ENCODE measurements at regions not wholly inside any gene's neighbourhood (a gene's known extent, or its start where the extent isn't known, plus 50 kb on each side); places are given as distances from the start of the nearest gene placed in this dataset.

- H4K20me1 ChIP-seq (ENCODE audit: insufficient read depth, low read length), result no peaks in the 10 kb centered on the region
- no peak overlapping the region for H3K27ac ChIP-seq (ENCODE audit: extremely low read length, insufficient read depth, low read length)
- no peaks in the 10 kb centered on the region for H3K4me1 ChIP-seq (ENCODE audit: insufficient read depth, low read length)
- intact Hi-C loops (cut with micrococcal nuclease; ENCODE audit: unreplicated experiment), result no loop called here
- no peak overlapping the region for H3K9ac ChIP-seq (ENCODE audit: insufficient read depth, low read depth, low read length)
- no peak overlapping the region for H3K4me3 ChIP-seq (replicated peaks in 1 of 3; ENCODE audit: insufficient read depth in 1 of 3, low read depth in 2 of 3, low read length in 3 of 3)
- FAIRE-seq (no peak), ATAC-seq (no peak), DNase-seq (ENCODE audit: low spot score) (no peak)
- H3K27me3 ChIP-seq (ENCODE audit: control insufficient read depth in 1 of 2, insufficient read depth in 2 of 2, low read length in 2 of 2), result no peaks in the 10 kb centered on the region
- no peaks in the 10 kb centered on the region for H3K9me3 ChIP-seq (ENCODE audit: low read length)
- H3K36me3 ChIP-seq (replicated peaks in 1 of 2; ENCODE audit: control insufficient read depth in 1 of 2, insufficient read depth in 2 of 2, low read length in 2 of 2), result no peaks in the 10 kb centered on the region
- BruUV-seq (replicated peaks), result no TSS peak
- no peak overlapping the region for H3K4me2 ChIP-seq (ENCODE audit: low read depth, low read length)
- no peak overlapping the region for H2AFZ ChIP-seq (ENCODE audit: low read length)
- POLR2A ChIA-PET, result no interaction called here
- CTCF ChIA-PET (ENCODE audit: low intra/inter-chr PET ratio, low total read pairs), result no interaction called here
- no peaks in the 10 kb centered on the region for H3K79me2 ChIP-seq (ENCODE audit: insufficient read depth, low read length)
- in situ Hi-C loops (cut with HindIII; ENCODE audit: extremely low pct_ligation_motif_present, low pct_unique_long_range_greater_than_20kb), result no loop called here
- TF ChIP-seq KLF16 (CRISPR knock-in tag; IDR thresholded peaks at IDR 0.05) (no peak), DRAP1 (CRISPR knock-in tag; IDR thresholded peaks at IDR 0.05) (no peak), SP2 (CRISPR knock-in tag; IDR thresholded peaks at IDR 0.05) (no peak), ZZZ3 (CRISPR knock-in tag; IDR thresholded peaks at IDR 0.05; ENCODE audit: borderline replicate concordance) (no peak), KAT8 (CRISPR knock-in tag; IDR thresholded peaks at IDR 0.05) (no peak), TBL1XR1 (IDR thresholded peaks at IDR 0.05; ENCODE audit: borderline replicate concordance, low read length, partially characterized antibody) (no peak), RBFOX2 (IDR thresholded peaks at IDR 0.05; ENCODE audit: low read depth, low read length) (no peak), STAT5B (CRISPR knock-in tag; IDR thresholded peaks at IDR 0.05) (no peak), PHF8 (CRISPR knock-in tag; IDR thresholded peaks at IDR 0.05) (no peak), KIAA2018 (CRISPR knock-in tag; IDR thresholded peaks at IDR 0.05; ENCODE audit: borderline replicate concordance) (no peak), ZNF839 (CRISPR knock-in tag; IDR thresholded peaks at IDR 0.05; ENCODE audit: borderline replicate concordance) (no peak), ATF5 (CRISPR knock-in tag; IDR thresholded peaks at IDR 0.05; ENCODE audit: low read depth) (no peak), PCBP1 (IDR thresholded peaks at IDR 0.05; ENCODE audit: borderline replicate concordance, low read depth, low read length) (no peak), NR3C1 (CRISPR knock-in tag; IDR thresholded peaks at IDR 0.05) (no peak), KLF6 (CRISPR knock-in tag; IDR thresholded peaks at IDR 0.05) (no peak), ZNF639 (CRISPR knock-in tag; conservative IDR thresholded peaks at IDR 0.05) (no peak), MAFG (CRISPR knock-in tag; IDR thresholded peaks at IDR 0.05) (no peak)
Measured at GRCh38 chr10:64261092-64261491, 739.9 kb downstream of the REEP3 start.

Measured in HepG2 (cell line).